Erythroblast (primary cell): ENCODE measurements at regions not wholly inside any gene's neighbourhood (a gene's known extent, or its start where the extent isn't known, plus 50 kb on each side); places are given as distances from the start of the nearest gene placed in this dataset.

Source experiments
- DNase-seq, 2 experiments: peaks; one replicate each; lab custom pipeline; 2025; lab: John Stamatoyannopoulos, UW
- GATA1 ChIP-seq: IDR thresholded peaks from 2 replicates; pipeline ENCODE4 v1.6.1; 2011; ENCODE audit warnings: low read depth, mild to moderate bottlenecking, control low read depth, low read length, moderate library complexity
- POLR2A ChIP-seq: IDR thresholded peaks from 2 replicates; pipeline ENCODE4 v1.6.1; 2011; ENCODE audit warnings: mild to moderate bottlenecking, low read length

DNA sequence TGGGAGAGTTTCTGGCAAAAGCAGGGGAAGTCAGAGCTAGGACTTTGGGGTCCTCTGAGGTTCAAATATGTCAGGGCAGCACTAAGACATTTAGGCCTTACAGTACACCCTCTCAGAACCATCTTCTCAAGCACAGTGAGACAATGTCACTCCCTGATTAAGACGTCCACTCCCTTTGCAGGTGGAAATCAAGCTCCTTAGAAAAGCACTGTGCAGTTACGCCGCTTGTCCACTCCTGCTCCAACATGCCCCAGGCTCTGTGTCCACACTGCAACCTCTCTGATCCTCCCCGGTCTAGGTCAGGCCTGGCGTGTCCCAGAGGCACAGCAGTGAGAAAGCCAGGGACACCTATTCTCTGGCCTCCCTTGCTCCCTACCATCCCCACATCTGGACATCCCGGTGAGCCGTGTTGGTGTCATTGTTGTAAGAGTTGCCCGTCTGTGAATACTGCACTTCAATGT, 528.6 kb upstream of the ID2 start:
- no peak for TF ChIP-seq POLR2A
- no peak for TF ChIP-seq GATA1
- no peak for DNase-seq

- DNase-seq: no peak
- no peak for TF ChIP-seq GATA1
- no peak for TF ChIP-seq POLR2A
These were observed 527.6 kb upstream of the ID2 start for GRCh38 chr2:8154270-8154669.

GRCh38 chr2:8154936-8155335, 526.9 kb upstream of the ID2 start:
- TF ChIP-seq GATA1: no peak
- TF ChIP-seq POLR2A: no peak
- DNase-seq: no peak

DNA sequence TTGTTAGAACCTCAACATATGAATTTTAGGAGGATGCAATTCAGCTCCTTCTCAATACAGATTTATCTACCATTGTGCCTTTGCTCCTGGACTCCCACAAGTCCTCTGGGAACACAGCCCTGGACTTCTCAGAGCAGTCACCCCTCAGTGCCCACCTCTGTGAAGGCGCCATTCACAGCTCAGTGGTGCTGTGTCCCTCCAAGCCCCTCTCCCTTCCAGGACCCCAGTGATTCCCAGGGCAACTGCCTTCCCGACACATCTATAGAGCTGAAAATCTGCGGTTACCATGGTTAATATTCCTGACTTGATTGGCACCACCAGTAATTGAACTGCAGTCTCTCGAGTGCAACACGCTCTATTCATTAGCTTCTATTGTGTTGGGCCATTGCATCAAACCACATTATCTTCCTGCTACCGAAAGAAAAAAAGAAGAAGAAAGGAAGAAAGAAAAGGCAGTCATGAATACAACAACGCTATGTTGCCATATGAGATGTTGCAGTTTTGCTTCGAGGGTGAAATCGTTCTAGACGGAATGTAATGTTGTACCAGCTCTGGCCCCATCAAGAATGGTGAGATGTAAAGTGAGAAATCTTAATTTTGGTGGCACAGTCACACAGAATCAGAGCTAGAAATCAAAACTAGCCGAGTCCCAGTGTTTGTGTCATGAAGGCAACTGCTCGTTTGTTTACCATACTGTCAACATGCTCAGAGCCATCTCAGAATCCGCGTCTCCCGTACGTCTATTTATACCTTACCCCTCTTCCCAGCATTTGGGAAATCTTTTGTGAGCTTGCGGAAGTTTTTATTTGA, 524.0 kb upstream of the ID2 start:
- no peak for TF ChIP-seq GATA1
- DNase-seq: no peak

DNA sequence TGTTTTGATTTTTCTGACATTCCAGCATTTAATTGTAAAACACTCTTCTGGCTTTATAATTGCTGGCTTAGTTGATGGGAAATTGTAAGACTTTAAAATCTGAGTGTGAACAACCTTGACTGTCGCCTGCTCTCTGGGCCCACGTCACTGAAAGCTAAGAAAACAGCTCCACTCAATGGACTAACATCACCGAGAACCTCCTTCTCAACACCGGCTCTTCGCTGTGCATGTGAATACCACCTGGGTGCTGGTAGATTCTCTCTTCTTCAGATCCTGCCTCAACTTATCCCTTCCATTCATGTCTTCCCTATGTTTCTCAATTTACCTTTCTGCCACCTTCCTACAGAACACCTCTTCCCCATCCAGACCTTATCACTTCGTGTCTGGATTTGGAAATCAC, 523.1 kb upstream of the ID2 start:
- no peak for DNase-seq
- TF ChIP-seq GATA1 (no peak), POLR2A (no peak)

DNA sequence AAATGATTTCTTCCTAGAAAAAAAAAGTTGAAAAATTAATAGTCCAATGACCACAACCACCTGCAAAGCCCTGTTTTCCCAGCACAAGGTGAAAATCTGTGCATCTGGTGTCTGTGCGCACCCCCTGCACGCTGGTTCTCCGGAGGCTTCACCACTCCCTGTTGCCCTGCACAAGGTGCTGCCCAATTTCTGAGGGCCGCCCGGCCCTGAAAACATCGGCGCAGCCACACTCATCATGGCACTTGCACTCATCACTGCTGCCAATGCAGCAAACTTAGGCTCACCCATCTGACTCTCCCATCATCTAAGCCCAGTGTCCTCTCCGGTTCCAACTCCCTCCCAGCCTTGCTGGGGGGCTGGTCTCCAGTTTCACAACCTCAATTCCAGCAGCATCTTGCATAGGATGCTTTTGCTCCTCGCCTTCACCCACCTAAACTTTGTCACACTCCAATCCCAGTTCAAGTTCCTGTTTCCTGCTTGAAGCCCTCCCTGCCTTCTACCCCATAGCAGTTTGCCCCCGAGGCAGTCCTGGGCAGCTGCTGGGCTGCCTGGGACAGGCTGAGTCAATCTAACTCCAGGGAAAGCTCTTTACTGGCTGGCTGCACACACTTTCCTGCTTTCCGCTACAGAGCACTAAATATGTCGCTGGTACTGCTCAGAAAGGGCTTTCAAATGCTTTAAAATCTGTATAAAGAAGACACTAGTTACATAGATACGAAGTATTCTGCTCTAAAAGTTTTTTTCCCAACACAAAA, 522.5 kb upstream of the ID2 start:
- DNase-seq: no peak
- TF ChIP-seq POLR2A (no peak), GATA1 (no peak)

- no peak for DNase-seq
- TF ChIP-seq GATA1 (no peak), POLR2A (no peak)
These were observed 521.8 kb upstream of the ID2 start for GRCh38 chr2:8159966-8160603.

DNA sequence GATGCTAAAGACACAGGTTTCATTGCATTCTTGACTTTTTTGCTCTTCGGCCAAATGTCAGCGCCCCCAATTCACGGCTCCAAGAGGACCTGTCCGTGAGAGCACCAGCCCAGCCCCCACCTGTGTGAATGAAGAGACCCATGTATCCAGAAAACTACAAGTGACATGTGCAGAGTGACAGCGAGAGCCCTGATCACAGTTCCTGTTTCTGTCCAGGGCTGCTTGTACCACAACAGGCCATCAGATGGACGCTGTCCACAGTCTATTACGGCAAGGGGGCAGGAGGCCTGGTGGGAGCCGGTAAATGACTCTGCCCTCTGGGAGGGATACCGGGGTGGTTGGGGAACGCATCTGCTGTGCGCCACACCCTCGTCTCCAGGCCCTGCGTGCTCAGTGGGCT, 520.9 kb upstream of the ID2 start:
- TF ChIP-seq POLR2A (no peak), GATA1 (no peak)
- no peak for DNase-seq

DNA sequence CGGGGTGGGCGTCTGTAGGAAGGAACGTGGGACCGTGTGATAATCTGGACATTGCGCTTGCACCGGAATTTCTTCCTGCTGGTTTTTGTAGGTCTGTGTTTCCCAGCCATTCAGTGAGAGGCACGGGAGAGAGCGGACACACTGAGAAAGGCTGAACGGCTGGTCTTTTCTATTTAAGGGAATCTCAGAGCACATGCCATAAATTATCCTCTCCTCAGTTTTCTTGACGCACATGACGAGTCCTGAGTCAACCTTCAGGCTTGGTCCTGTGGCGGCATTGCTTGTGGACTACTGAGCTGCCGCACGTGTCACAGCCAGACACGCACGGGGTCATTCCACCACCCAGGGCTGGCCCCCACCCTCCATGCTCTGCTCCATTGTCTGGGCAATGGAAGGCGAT, 519.3 kb upstream of the ID2 start:
- DNase-seq: no peak
- no peak for TF ChIP-seq POLR2A
- no peak for TF ChIP-seq GATA1

DNA sequence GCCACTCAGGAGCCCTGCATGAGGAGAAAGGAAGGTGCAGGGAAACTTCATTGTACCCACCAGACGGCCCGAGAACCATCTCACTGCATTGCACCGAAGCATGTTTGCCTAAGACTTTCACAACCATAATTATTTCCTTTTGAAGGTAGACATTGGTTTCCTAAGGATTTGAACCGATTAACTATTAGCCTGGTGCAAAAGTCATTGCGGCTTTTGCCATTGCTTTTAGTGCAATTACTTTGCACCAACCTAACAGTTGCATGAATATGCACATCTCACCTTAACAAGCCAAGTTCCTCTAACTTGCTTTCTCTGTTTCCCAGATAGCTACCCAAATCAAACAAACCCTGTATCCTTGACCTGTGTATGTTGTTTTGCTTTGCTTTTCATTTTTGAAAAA, 516.3 kb upstream of the ID2 start:
- TF ChIP-seq GATA1: no peak
- no peak for TF ChIP-seq POLR2A

DNA sequence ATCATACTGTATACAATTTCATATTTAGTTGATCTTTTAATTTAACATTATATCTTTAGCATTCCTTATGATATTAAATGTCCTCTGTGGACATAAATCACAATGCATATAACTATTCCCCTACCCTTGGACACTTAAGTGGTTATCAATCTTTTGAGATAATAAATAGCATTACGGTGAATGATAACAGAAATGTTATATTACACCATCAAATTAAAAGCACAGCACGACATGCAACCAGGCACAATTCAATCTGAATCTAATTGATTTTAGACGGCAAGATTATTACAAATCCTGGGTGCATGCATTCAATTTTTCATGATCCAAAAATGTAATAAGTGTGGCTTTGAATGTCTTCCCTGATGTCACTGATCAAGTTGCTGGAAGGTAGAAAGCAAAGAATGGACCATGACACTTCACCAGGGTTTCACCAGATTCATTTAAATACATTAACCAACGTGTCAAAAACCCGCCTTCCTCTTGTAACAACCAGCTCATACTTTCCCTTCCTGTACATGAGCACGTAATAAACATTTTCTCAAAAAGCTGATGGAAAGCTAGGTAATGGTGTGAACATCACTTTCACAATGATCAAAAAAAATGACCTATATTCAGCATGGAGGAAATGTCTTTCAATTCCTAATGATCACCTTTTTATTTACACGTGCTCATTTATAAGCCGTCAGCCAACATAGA, 513.7 kb upstream of the ID2 start:
- no peak for DNase-seq
- TF ChIP-seq GATA1 (no peak), POLR2A (no peak)

More for the DNA sequence above, 516.3 kb upstream of the ID2 start:
- no peak for DNase-seq

DNA sequence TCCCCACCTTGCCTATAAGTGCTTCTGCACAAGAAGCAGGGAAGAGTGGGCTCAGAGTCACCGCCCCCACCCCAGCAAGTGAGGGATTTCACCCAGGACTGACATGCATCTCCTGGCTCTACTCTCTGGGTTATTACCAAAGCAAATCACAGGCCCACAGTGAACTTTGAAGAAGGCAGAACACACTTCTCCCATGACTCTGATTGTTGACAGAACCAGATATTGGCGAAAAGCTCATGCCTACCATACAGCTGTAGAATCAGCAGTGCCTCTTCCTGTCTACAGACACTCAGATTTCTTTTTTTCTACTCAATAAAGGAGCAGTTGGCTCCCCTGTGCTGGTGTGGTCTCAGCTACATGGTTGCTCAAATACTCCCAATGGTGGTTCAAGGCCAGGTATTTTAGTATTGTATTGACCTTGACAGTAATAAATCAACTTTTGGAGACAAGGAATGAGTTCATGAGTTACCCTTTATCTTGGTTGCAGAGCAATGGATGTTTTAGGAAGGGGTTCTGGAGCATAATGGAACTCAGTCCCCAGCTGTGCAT, 512.9 kb upstream of the ID2 start:
- TF ChIP-seq GATA1: no peak
- no peak for TF ChIP-seq POLR2A

GRCh38 chr2:8169443-8169842, 512.4 kb upstream of the ID2 start:
- TF ChIP-seq GATA1: no peak
- no peak for TF ChIP-seq POLR2A
- no peak for DNase-seq

More for the DNA sequence above, 512.9 kb upstream of the ID2 start:
- DNase-seq: no peak
